IPS-18c (cell line): ENCODE measurements at regions not wholly inside any gene's neighbourhood (a gene's known extent, or its start where the extent isn't known, plus 50 kb on each side); places are given as distances from the start of the nearest gene placed in this dataset.

ENCODE experiments used
- H3K4me3 ChIP-seq: 2 replicates; pipeline ENCODE4 v1.7.0; 2013; ENCODE audit warnings: low read depth, mild to moderate bottlenecking, low read length, moderate library complexity; ENCODE audit not compliant: insufficient read depth
- H3K9me3 ChIP-seq: one replicate; pipeline ENCODE4 v1.6.1; 2013; ENCODE audit warnings: mild to moderate bottlenecking, low read length, moderate library complexity; ENCODE audit not compliant: control insufficient read depth, insufficient read depth

- Histone ChIP-seq H3K4me3 (no peak overlapping the region), H3K9me3 (no peaks in the 10 kb centered on the region)
These were observed 331.8 kb upstream of the TENM3 start for GRCh38 chr4:181911420-181911819.

- H3K4me3 ChIP-seq = no peak overlapping the region
- H3K9me3 ChIP-seq = no peaks in the 10 kb centered on the region
These were observed 309.7 kb upstream of the TENM3 start for GRCh38 chr4:181933471-181933870.

- Histone ChIP-seq H3K4me3 (no peak overlapping the region), H3K9me3 (no peaks in the 10 kb centered on the region)
These were observed 304.6 kb upstream of the TENM3 start for GRCh38 chr4:181938631-181939030.

DNA sequence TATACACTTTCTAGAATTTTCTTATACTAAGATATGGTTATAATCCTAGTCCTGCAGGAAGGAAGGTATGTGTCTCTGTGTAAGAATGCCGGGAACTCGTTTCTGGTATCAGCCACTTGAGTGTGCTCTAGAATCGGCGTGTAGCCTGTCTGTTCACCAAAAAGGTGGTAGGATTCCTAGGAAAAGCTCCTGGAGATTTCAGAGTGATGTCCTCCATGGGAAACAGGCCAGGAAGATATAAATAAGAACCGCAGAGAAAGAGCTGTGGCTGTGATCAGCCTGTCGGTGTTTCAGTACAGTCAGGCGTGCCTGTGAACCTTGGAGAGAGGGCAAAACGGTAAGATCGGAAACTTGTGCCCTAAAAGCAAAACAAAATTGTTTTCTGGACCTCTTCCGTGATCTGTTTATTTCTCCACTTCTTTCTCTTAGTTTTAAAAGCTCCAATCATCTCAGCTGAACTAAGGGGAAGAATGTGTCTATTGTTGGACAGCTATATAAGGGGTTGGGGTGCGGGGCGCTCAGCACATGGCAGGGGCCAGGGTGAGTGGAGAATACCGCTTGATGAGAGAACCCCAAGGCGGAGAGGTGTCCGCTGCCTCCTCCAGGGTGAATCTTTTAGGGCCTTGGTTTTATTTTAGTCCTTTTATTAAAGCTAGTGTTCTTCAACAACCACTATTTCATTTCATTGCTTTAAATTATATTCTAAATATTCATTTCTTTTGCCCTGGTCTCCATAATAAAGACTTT, 303.8 kb upstream of the TENM3 start:
- H3K9me3 ChIP-seq = no peaks in the 10 kb centered on the region
- no peak overlapping the region for H3K4me3 ChIP-seq

- Histone ChIP-seq H3K9me3 (no peaks in the 10 kb centered on the region), H3K4me3 (no peak overlapping the region)
These were observed 298.7 kb upstream of the TENM3 start for GRCh38 chr4:181944527-181944926.

DNA sequence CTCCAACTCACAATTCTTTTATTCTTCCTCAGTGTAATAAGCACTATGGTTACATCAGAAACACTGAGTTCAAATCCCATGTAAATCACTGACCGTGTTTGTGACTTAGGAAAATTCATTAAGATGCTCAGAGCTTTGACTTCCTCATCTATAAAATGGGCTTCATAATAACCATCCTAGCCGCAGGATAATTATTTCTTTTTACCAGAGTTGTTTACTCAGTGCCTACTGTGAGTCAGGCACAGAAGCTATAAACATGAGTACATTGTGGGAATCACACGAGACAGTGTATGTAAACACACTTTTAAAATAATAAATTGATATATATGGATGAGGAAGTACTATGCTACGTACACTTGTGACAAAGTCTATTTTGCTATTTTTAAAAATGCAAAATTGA, 296.3 kb upstream of the TENM3 start:
- Histone ChIP-seq H3K4me3 (no peak overlapping the region), H3K9me3 (no peaks in the 10 kb centered on the region)

- H3K9me3 ChIP-seq = no peaks in the 10 kb centered on the region
- no peak overlapping the region for H3K4me3 ChIP-seq
These were observed 294.3 kb upstream of the TENM3 start for GRCh38 chr4:181948839-181949382.

- H3K9me3 ChIP-seq = no peaks in the 10 kb centered on the region
- H3K4me3 ChIP-seq = no peak overlapping the region
These were observed 293.4 kb upstream of the TENM3 start for GRCh38 chr4:181949704-181950312.

DNA sequence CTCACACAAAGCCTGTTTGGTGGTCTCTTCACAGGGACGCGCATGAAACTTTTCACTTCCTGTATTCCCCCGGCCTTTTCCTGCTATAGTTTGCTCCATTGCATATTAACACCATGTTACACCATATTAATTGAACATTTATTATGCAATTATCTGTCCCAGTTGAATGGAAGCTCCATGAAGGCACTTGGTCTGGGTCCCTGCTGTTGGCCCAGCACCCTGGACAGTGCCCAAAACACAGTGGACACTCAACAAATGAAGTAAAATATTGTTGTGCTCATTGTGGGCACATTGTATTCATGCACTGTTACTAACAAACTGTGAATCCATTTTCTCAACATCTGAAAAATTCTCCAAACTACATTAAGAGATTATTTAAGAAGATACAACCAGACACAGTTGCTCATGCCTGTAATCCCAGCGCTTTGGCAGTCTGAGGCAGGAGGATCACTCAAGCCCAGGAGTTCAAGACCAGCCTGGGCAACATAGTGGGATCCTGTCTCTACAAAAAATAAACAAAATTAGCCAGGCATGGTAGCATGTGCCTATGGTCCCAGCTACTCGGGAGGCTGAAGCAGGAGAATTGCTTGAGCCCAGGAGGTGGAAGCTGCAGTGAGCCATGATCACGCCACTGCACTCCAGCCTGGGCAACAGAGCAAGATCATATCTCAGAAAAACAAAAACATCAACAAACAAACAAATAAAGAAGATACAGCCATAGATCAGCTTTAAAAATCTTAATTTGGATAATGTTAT, 292.7 kb upstream of the TENM3 start:
- Histone ChIP-seq H3K9me3 (no peaks in the 10 kb centered on the region), H3K4me3 (no peak overlapping the region)

DNA sequence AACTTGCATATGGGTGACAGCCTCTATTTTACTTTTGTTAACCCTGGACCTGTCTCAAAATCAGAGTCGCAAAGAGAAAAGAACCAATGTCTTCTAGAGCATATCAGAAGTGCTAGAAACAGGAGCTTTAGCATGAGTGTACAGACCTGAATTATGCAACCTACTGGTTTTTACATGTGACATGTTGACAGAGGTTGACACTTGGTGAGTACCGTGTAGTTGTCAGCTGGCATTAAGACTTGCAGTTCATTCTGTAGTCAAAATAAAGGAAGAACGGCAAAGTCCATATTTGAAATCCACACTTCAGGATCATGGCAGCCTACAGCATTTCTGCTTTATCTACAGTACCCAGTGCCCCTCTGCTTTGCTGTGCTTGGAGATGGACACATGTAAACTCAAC, 291.9 kb upstream of the TENM3 start:
- Histone ChIP-seq H3K4me3 (no peak overlapping the region), H3K9me3 (no peaks in the 10 kb centered on the region)

DNA sequence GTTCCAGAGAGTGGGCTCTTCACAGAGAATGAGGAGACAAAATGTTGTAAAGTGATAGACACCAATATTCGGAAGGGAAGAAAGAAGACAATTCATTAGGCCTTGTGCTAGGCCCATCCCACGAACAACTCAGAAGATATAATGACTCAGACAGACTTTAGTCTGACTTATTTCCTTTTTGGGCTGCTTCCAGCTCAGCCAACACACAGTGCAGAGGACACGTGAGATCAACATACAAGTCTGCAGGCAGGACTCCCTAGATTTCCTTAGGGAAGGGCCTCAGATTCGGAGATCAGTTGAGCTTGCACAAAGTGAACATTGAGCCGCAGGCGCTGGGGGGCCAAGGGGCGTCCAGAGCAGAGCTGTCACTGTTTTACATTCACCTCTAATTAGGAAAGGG, 290.7 kb upstream of the TENM3 start:
- no peaks in the 10 kb centered on the region for H3K9me3 ChIP-seq
- no peak overlapping the region for H3K4me3 ChIP-seq

DNA sequence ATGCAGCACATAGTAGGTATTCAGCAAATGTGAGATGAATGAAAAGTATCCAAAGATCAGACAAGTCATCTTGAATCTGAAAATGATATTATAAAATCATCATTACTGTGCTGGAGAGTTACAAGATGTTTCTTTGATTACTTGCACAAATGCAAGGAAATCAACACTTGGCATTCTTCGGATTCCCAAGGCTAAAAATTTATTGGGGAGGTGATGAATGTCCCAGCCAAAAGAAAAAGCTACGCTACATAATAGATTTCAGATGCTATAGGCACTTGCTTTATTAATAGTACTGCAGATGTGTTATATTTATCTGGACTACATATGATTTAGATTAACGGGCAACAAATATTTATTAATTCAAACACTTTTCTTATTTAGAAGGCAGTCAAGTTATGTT, 286.7 kb upstream of the TENM3 start:
- H3K9me3 ChIP-seq = no peaks in the 10 kb centered on the region
- H3K4me3 ChIP-seq = no peak overlapping the region

- Histone ChIP-seq H3K9me3 (no peaks in the 10 kb centered on the region), H3K4me3 (no peak overlapping the region)
These were observed 286.1 kb upstream of the TENM3 start for GRCh38 chr4:181957088-181957487.

- Histone ChIP-seq H3K9me3 (no peaks in the 10 kb centered on the region), H3K4me3 (no peak overlapping the region)
These were observed 284.8 kb upstream of the TENM3 start for GRCh38 chr4:181958446-181958845.

DNA sequence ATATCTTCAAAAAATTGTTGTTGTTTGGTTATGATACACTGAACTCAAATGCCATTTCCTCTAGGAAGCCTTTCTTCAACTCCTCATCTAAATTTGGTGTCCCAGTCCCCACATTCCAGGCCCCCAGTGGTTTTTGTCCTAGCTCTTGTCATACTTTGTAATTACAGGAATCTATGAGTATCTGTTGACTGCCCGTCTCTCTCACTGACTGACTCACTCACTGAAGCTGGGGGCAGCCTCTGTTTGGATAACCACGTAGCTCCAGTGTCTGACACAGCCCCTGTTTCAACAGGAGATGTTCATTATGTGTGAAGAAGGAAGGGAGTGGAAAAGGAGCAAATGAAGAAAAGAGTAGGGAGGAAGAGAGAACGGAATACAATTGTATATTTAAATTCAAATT, 284.1 kb upstream of the TENM3 start:
- H3K9me3 ChIP-seq = no peaks in the 10 kb centered on the region
- no peak overlapping the region for H3K4me3 ChIP-seq

DNA sequence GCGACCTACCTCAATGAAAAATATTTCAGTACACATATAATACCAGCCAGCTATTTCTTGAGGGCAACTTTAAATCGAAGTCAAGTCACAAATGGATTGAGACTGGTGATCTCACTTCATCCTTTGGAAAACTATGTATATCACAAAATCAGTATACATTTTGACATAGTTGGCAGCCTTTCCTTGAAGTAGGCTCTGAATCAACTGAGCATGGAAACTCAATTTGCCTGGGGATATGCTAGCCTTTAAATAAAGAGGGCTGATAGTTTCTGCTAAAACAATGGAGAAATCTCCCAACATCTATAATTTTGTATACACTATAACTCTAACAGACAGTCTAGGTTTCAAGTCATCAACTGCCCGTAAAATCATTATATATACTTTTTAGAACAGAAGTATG, 282.8 kb upstream of the TENM3 start:
- H3K4me3 ChIP-seq = no peak overlapping the region

DNA sequence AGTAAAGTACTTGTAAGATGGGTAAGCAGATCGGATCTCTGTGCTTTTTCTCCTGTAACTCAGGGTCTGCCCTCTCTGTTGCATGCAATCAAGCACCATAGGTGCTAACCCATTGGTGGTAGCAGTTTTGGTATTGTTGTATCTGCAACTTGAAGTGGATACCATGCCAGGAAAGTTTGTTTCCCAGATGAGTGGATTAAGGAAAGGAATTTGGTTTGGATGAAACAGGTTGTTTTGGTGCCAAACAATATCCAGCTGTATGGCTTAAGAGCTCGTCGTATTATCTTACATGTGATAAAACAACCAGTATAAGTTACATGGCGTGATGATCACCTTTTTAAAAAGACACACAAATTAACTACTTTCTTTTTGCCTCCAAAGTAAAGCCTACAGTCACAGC, 280.9 kb upstream of the TENM3 start:
- H3K9me3 ChIP-seq = no peaks in the 10 kb centered on the region
- no peak overlapping the region for H3K4me3 ChIP-seq

More for the DNA sequence above, 282.8 kb upstream of the TENM3 start:
- no peaks in the 10 kb centered on the region for H3K9me3 ChIP-seq

DNA sequence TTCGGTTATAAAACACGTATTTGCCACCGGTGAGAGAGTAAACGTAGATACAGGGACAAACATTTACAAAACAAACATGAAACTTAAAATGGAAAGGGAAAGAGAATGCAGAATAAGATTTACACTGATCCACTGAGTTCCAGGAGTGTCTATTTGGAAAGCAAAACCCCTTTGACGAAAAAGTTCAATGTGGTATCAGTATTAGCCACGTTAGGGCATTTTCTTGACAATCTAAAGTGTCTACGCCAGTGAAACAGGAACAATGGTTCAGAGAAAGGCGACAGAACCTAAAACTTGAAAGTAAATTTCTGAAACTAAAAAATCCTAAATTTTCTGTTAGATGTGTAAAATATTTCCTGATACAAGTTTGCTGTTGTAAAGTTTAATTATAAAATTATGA, 278.5 kb upstream of the TENM3 start:
- no peak overlapping the region for H3K4me3 ChIP-seq
- H3K9me3 ChIP-seq = no peaks in the 10 kb centered on the region
